Liver (tissue), 3 donors: ENCODE measurements at regions not wholly inside any gene's neighbourhood (a gene's known extent, or its start where the extent isn't known, plus 50 kb on each side); places are given as distances from the start of the nearest gene placed in this dataset.

ENCODE experiments used
- EGR1 ChIP-seq, 2 donors: IDR thresholded peaks; 2 replicates each; pipeline ENCODE4 v1.6.1; 2016 to 2018; ENCODE audit warnings: antibody characterized with exemption in 2 of 2, low read depth in 2 of 2
- FOXA1 ChIP-seq: IDR thresholded peaks from 2 replicates; pipeline ENCODE4 v1.6.1; 2016; ENCODE audit warnings: antibody characterized with exemption
- GABPA ChIP-seq, 2 donors: IDR thresholded peaks in 1 of 2; conservative IDR thresholded peaks in 1 of 2; 2 replicates each; pipeline ENCODE4 v1.6.1; 2016; ENCODE audit warnings: antibody characterized with exemption in 2 of 2, mild to moderate bottlenecking in 1 of 2, moderate library complexity in 1 of 2
- JUND ChIP-seq, 2 donors: IDR thresholded peaks; 2 replicates each; pipeline ENCODE4 v1.6.1; 2016; ENCODE audit warnings: antibody characterized with exemption in 2 of 2
- RAD21 ChIP-seq, 2 donors: IDR thresholded peaks; 2 replicates each; pipeline ENCODE4 v1.6.1; 2016; ENCODE audit warnings: antibody characterized with exemption in 2 of 2, mild to moderate bottlenecking in 2 of 2
- RXRA ChIP-seq, 2 donors: IDR thresholded peaks; 2 replicates each; pipeline ENCODE4 v1.6.1; 2017 to 2018; ENCODE audit warnings: antibody characterized with exemption in 2 of 2, mild to moderate bottlenecking in 1 of 2
- SP1 ChIP-seq: IDR thresholded peaks from 2 replicates; pipeline ENCODE4 v1.6.1; 2018; ENCODE audit warnings: antibody characterized with exemption, mild to moderate bottlenecking
- TAF1 ChIP-seq: conservative IDR thresholded peaks from 2 replicates; pipeline ENCODE4 v1.6.1; 2016; ENCODE audit warnings: antibody characterized with exemption, mild to moderate bottlenecking
- YY1 ChIP-seq: IDR thresholded peaks from 2 replicates; pipeline ENCODE4 v1.6.1; 2016; ENCODE audit warnings: antibody characterized with exemption, mild to moderate bottlenecking
- TF ChIP-seq, protein P1 (sequence below): fragments of 150-350 bp; IDR thresholded peaks from 2 replicates; pipeline ENCODE4 v1.5.1; 2017; ENCODE audit warnings: improper control_type of control experiment, low read depth, low read length; ENCODE audit not compliant: missing input control
- TF ChIP-seq, protein P2 (sequence below): IDR thresholded peaks from 2 replicates; pipeline ENCODE4 v1.6.1; 2016; ENCODE audit warnings: antibody characterized with exemption, mild to moderate bottlenecking
- TF ChIP-seq, protein P3 (sequence below): IDR thresholded peaks from 2 replicates; pipeline ENCODE4 v1.6.1; 2016; ENCODE audit warnings: antibody characterized with exemption
- TF ChIP-seq, protein P4 (sequence below): IDR thresholded peaks from 2 replicates; pipeline ENCODE4 v1.6.1; 2016; ENCODE audit warnings: antibody characterized with exemption
- TF ChIP-seq, protein P5 (sequence below): IDR thresholded peaks from 2 replicates; pipeline ENCODE4 v1.6.1; 2016; ENCODE audit warnings: antibody characterized with exemption
- donor health status: healthy.
- donor health status: healthy.

DNA sequence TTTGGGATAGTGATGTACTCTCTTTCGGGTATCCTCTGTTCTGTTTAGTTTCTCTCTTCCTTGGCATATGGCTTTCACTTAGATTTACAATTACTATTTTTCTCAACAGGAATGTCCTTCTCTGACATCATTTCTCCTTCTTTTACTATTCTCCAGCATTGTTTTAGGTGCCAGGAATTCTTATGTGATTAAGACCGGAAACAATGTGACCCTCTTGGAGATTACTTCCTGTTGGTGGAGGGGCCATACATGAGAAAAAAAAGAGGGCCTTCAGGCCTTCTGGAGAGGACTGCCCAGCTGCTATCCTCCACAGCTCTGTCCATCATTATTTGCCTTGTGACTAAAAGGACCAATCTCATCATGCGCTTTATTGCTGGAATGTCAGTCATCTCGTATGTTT lies 50.4 kb upstream of the ADAMTS5 start:
- TF ChIP-seq, protein P1, sequence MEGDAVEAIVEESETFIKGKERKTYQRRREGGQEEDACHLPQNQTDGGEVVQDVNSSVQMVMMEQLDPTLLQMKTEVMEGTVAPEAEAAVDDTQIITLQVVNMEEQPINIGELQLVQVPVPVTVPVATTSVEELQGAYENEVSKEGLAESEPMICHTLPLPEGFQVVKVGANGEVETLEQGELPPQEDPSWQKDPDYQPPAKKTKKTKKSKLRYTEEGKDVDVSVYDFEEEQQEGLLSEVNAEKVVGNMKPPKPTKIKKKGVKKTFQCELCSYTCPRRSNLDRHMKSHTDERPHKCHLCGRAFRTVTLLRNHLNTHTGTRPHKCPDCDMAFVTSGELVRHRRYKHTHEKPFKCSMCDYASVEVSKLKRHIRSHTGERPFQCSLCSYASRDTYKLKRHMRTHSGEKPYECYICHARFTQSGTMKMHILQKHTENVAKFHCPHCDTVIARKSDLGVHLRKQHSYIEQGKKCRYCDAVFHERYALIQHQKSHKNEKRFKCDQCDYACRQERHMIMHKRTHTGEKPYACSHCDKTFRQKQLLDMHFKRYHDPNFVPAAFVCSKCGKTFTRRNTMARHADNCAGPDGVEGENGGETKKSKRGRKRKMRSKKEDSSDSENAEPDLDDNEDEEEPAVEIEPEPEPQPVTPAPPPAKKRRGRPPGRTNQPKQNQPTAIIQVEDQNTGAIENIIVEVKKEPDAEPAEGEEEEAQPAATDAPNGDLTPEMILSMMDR: no peak
- TF ChIP-seq, protein P2, sequence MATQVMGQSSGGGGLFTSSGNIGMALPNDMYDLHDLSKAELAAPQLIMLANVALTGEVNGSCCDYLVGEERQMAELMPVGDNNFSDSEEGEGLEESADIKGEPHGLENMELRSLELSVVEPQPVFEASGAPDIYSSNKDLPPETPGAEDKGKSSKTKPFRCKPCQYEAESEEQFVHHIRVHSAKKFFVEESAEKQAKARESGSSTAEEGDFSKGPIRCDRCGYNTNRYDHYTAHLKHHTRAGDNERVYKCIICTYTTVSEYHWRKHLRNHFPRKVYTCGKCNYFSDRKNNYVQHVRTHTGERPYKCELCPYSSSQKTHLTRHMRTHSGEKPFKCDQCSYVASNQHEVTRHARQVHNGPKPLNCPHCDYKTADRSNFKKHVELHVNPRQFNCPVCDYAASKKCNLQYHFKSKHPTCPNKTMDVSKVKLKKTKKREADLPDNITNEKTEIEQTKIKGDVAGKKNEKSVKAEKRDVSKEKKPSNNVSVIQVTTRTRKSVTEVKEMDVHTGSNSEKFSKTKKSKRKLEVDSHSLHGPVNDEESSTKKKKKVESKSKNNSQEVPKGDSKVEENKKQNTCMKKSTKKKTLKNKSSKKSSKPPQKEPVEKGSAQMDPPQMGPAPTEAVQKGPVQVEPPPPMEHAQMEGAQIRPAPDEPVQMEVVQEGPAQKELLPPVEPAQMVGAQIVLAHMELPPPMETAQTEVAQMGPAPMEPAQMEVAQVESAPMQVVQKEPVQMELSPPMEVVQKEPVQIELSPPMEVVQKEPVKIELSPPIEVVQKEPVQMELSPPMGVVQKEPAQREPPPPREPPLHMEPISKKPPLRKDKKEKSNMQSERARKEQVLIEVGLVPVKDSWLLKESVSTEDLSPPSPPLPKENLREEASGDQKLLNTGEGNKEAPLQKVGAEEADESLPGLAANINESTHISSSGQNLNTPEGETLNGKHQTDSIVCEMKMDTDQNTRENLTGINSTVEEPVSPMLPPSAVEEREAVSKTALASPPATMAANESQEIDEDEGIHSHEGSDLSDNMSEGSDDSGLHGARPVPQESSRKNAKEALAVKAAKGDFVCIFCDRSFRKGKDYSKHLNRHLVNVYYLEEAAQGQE: no peak
- TF ChIP-seq SP1 (no peak), RAD21 (IDR thresholded peaks at IDR 0.05) (no peak), EGR1 (IDR thresholded peaks at IDR 0.05; ENCODE audit: low read depth in 2 of 2) (no peak), TAF1 (no peak), YY1 (no peak), JUND (IDR thresholded peaks at IDR 0.05) (no peak), RXRA (IDR thresholded peaks at IDR 0.05) (no peak), GABPA (IDR thresholded peaks at IDR 0.05 in 1 of 2, conservative IDR thresholded peaks at IDR 0.05 in 1 of 2) (no peak), FOXA1 (no peak)
- TF ChIP-seq, protein P3, sequence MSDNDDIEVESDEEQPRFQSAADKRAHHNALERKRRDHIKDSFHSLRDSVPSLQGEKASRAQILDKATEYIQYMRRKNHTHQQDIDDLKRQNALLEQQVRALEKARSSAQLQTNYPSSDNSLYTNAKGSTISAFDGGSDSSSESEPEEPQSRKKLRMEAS: no peak
- TF ChIP-seq, protein P4, sequence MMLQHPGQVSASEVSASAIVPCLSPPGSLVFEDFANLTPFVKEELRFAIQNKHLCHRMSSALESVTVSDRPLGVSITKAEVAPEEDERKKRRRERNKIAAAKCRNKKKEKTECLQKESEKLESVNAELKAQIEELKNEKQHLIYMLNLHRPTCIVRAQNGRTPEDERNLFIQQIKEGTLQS: no peak
- TF ChIP-seq, protein P5, sequence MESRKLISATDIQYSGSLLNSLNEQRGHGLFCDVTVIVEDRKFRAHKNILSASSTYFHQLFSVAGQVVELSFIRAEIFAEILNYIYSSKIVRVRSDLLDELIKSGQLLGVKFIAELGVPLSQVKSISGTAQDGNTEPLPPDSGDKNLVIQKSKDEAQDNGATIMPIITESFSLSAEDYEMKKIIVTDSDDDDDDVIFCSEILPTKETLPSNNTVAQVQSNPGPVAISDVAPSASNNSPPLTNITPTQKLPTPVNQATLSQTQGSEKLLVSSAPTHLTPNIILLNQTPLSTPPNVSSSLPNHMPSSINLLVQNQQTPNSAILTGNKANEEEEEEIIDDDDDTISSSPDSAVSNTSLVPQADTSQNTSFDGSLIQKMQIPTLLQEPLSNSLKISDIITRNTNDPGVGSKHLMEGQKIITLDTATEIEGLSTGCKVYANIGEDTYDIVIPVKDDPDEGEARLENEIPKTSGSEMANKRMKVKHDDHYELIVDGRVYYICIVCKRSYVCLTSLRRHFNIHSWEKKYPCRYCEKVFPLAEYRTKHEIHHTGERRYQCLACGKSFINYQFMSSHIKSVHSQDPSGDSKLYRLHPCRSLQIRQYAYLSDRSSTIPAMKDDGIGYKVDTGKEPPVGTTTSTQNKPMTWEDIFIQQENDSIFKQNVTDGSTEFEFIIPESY: no peak
